GM12878 (cell line): ENCODE measurements at regions not wholly inside any gene's neighbourhood (a gene's known extent, or its start where the extent isn't known, plus 50 kb on each side); places are given as distances from the start of the nearest gene placed in this dataset.

ENCODE experiments used
- ATAC-seq: fragments of 200-7000 bp; cut with Tn5 transposase; 3 replicates; pipeline ENCODE4 v1.9.1; 2020; ENCODE audit warnings: mild to moderate bottlenecking, moderate library complexity
- BruUV-seq: library from RNA; stranded (reverse); fragments of 400-500 nt; replicated peaks from 2 replicates; lab custom pipeline; 2021; lab: Mats Ljungman, UMichigan
- CTCF ChIA-PET: fragments of 300-600 bp; sonication (Branson Sonifier 250); formaldehyde crosslinking; extraction: SDS; loops from one replicate; lab custom pipeline; 2021; ENCODE audit warnings: inconsistent platforms; lab: Yijun Ruan, JAX
- POLR2A ChIA-PET: fragments of 350-600 bp; formaldehyde crosslinking; extraction: SDS; loops from one replicate; lab custom pipeline; 2021; ENCODE audit warnings: inconsistent platforms; lab: Charles Lee
- RAD21 ChIA-PET: fragments of 300-600 bp; sonication (Branson Sonifier 250); formaldehyde crosslinking; loops from one replicate; lab custom pipeline; 2023; ENCODE audit warnings: antibody characterized with exemption; ENCODE audit not compliant: unreplicated experiment; lab: Charles Lee
- SMC1A ChIA-PET: fragments of 300-600 bp; sonication (Branson Sonifier 250); formaldehyde crosslinking; loops from one replicate; lab custom pipeline; 2023; ENCODE audit not compliant: unreplicated experiment, uncharacterized antibody; lab: Charles Lee
- DNase-seq: peaks from one replicate; pipeline ENCODE4 v3.0.0-alpha.2; 2011; ENCODE audit warnings: low read depth, low spot score
- FAIRE-seq: peaks from 3 replicates; lab custom pipeline; 2011; peaks lifted over from hg19 to GRCh38; lab: Jason Lieb, UNC
- H2AFZ ChIP-seq: 2 replicates; pipeline ENCODE4 v1.6.0; 2011; ENCODE audit warnings: low read depth, low read length, control low read depth; ENCODE audit not compliant: control insufficient read depth
- H3K27ac ChIP-seq: 2 replicates; pipeline ENCODE4 v1.5.1; 2011; ENCODE audit warnings: control low read depth; ENCODE audit not compliant: control insufficient read depth, insufficient read depth
- H3K27me3 ChIP-seq, 2 experiments: replicated peaks in 1 of 2; 2 replicates each; pipeline versions ENCODE4 v1.6.0 to v1.6.1; 2011; ENCODE audit warnings: low read length in 1 of 2; ENCODE audit not compliant: control insufficient read depth in 2 of 2, insufficient read depth in 2 of 2
- H3K36me3 ChIP-seq, 2 experiments: 2 replicates each; pipeline ENCODE4 v1.5.1; 2011; ENCODE audit warnings: low read length in 1 of 2; ENCODE audit not compliant: control insufficient read depth in 2 of 2, insufficient read depth in 2 of 2
- H3K4me1 ChIP-seq: 2 replicates; pipeline ENCODE4 v1.6.1; 2011; ENCODE audit warnings: mild to moderate bottlenecking, low read length, moderate library complexity, mixed read lengths; ENCODE audit not compliant: control insufficient read depth, insufficient read depth
- H3K4me2 ChIP-seq: 2 replicates; pipeline ENCODE4 v1.6.0; 2011; ENCODE audit warnings: control low read depth; ENCODE audit not compliant: control insufficient read depth, insufficient read depth
- H3K4me3 ChIP-seq: fragments of 200-600 bp; sonication (generic); 2 replicates; pipeline ENCODE4 v1.5.1; 2016
- H3K79me2 ChIP-seq: 2 replicates; pipeline ENCODE4 v1.6.0; 2011; ENCODE audit warnings: low read length; ENCODE audit not compliant: control insufficient read depth, insufficient read depth
- H3K9ac ChIP-seq: 2 replicates; pipeline ENCODE4 v1.8.0; 2011; ENCODE audit warnings: low read length, control low read depth, mixed read lengths; ENCODE audit not compliant: control insufficient read depth, insufficient read depth
- H3K9me3 ChIP-seq: replicated peaks from 3 replicates; pipeline ENCODE4 v1.5.1; 2011; ENCODE audit warnings: mild to moderate bottlenecking, low read length; ENCODE audit not compliant: control insufficient read depth, insufficient read depth
- H4K20me1 ChIP-seq: 2 replicates; pipeline ENCODE4 v1.6.0; 2011; ENCODE audit not compliant: control insufficient read depth, insufficient read depth
- ATF7 ChIP-seq: fragments of 450-650 bp; IDR thresholded peaks from 2 replicates; pipeline ENCODE4 v1.6.1; 2016; ENCODE audit warnings: low read depth, mild to moderate bottlenecking
- CBX3 ChIP-seq: fragments of 200-600 bp; sonication (generic); IDR thresholded peaks from 2 replicates; pipeline ENCODE4 v1.6.1; 2016; ENCODE audit warnings: low read depth, borderline replicate concordance
- GATAD2B ChIP-seq: fragments of 450-650 bp; conservative IDR thresholded peaks from 2 replicates; pipeline ENCODE4 v1.6.1; 2017; ENCODE audit warnings: low read depth, mild to moderate bottlenecking, moderate library complexity
- KDM1A ChIP-seq: fragments of 200-600 bp; sonication (generic); IDR thresholded peaks from 2 replicates; pipeline ENCODE4 v1.6.1; 2016; ENCODE audit warnings: borderline replicate concordance
- NR2C1 ChIP-seq: fragments of 450-650 bp; IDR thresholded peaks from 2 replicates; pipeline ENCODE4 v1.6.1; 2017; ENCODE audit warnings: antibody characterized with exemption, mild to moderate bottlenecking, moderate library complexity
- NR2F1 ChIP-seq: fragments of 450-650 bp; conservative IDR thresholded peaks from 2 replicates; pipeline ENCODE4 v1.6.1; 2017; ENCODE audit warnings: mild to moderate bottlenecking
- SMC3 ChIP-seq: IDR thresholded peaks from 2 replicates; pipeline ENCODE4 v1.6.1; 2011; ENCODE audit warnings: low read length, improper control_type of control experiment, borderline replicate concordance
- STAT1 ChIP-seq: fragments of 450-650 bp; conservative IDR thresholded peaks from 2 replicates; pipeline ENCODE4 v1.6.1; 2014; ENCODE audit warnings: antibody characterized with exemption, mild to moderate bottlenecking
- ZNF24 ChIP-seq: fragments of 450-650 bp; IDR thresholded peaks from 2 replicates; pipeline ENCODE4 v1.6.1; 2017; ENCODE audit warnings: antibody characterized with exemption, mild to moderate bottlenecking
- ZZZ3 ChIP-seq: IDR thresholded peaks from 2 replicates; pipeline ENCODE4 v1.6.1; 2011; ENCODE audit warnings: low read depth; ENCODE audit not compliant: control insufficient read depth, insufficient read length
- WGBS: methylation state at CpG from one replicate; pipeline ENCODE4 v1.1.6; 2016; ENCODE audit warnings: low lambda C conversion rate; ENCODE audit not compliant: insufficient replicate concordance, insufficient coverage; ENCODE audit errors: missing lambda C conversion rate; 5-methylcytosine and 5-hydroxymethylcytosine counted together
- in situ Hi-C: fragments of 300-500 bp; cut with MboI; formaldehyde crosslinking; loops from 9 replicates; pipeline ENCODE4 v1.14.3; 2018; ENCODE audit warnings: mixed read lengths
- intact Hi-C: fragments of 100-400 bp; cut with micrococcal nuclease; formaldehyde crosslinking; loops from one replicate; pipeline ENCODE4 v1.14.2; 2022; ENCODE audit not compliant: unreplicated experiment
- TF ChIP-seq, protein P1 (sequence below): IDR thresholded peaks from 2 replicates; pipeline ENCODE4 v1.6.1; 2011; ENCODE audit warnings: low read depth, mild to moderate bottlenecking, low read length, moderate library complexity, borderline replicate concordance; ENCODE audit errors: extremely low read depth
- TF ChIP-seq, protein P2 (sequence below): IDR thresholded peaks from 2 replicates; pipeline ENCODE4 v1.6.1; 2012; ENCODE audit warnings: improper control_type of control experiment, low read depth, low read length; ENCODE audit not compliant: insufficient replicate concordance
- TF ChIP-seq, protein P3 (sequence below): fragments of 450-650 bp; IDR thresholded peaks from 2 replicates; pipeline ENCODE4 v1.6.1; 2017; ENCODE audit warnings: mild to moderate bottlenecking, moderate library complexity

DNA sequence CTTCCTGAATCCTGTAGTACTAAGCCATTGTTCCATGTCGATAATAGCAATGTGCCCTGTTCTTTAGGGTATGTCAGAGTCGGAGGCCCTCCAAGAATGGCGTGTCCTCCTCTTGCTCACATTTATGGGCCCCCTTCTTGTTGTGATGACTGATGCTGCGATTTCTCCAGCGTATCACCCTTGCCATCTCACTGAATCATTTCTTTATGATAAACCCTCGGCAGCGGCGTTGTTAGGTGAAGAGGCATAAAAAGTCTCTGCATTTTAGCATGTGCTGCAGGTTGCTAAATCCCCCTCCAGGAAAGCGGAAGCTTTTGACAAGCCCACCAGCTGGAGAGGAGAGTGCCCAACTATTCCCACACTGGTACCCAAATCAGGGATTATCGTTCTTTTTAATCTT is 1045.3 kb downstream of the BRD1 start:
- DNase-seq, result no peak
- Histone ChIP-seq H3K4me1 (no peaks in the 10 kb centered on the region), H2AFZ (no peak overlapping the region), H3K4me2 (no peak overlapping the region), H3K9ac (no peak overlapping the region), H3K4me3 (no peak overlapping the region), H4K20me1 (no peaks in the 10 kb centered on the region), H3K36me3 (no peaks in the 10 kb centered on the region), H3K9me3 (no peaks in the 10 kb centered on the region; the same call in 2 of the 3 replicates), H3K79me2 (no peaks in the 10 kb centered on the region), H3K27me3 (no peaks in the 10 kb centered on the region), H3K27ac (no peak overlapping the region)
- ChIA-PET POLR2A (no interaction called here), CTCF (no interaction called here), RAD21 (no interaction called here), SMC1A (no interaction called here)
- FAIRE-seq, result no peak
- intact Hi-C loops, result no loop called here
- no TSS peak for BruUV-seq
- no peak for TF ChIP-seq GATAD2B
- no peak for TF ChIP-seq NR2C1
- TF ChIP-seq ATF7, result no peak
- TF ChIP-seq STAT1, result no peak
- TF ChIP-seq CBX3, result no peak
- TF ChIP-seq, protein P1, sequence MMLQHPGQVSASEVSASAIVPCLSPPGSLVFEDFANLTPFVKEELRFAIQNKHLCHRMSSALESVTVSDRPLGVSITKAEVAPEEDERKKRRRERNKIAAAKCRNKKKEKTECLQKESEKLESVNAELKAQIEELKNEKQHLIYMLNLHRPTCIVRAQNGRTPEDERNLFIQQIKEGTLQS, result no peak
- TF ChIP-seq, protein P2, sequence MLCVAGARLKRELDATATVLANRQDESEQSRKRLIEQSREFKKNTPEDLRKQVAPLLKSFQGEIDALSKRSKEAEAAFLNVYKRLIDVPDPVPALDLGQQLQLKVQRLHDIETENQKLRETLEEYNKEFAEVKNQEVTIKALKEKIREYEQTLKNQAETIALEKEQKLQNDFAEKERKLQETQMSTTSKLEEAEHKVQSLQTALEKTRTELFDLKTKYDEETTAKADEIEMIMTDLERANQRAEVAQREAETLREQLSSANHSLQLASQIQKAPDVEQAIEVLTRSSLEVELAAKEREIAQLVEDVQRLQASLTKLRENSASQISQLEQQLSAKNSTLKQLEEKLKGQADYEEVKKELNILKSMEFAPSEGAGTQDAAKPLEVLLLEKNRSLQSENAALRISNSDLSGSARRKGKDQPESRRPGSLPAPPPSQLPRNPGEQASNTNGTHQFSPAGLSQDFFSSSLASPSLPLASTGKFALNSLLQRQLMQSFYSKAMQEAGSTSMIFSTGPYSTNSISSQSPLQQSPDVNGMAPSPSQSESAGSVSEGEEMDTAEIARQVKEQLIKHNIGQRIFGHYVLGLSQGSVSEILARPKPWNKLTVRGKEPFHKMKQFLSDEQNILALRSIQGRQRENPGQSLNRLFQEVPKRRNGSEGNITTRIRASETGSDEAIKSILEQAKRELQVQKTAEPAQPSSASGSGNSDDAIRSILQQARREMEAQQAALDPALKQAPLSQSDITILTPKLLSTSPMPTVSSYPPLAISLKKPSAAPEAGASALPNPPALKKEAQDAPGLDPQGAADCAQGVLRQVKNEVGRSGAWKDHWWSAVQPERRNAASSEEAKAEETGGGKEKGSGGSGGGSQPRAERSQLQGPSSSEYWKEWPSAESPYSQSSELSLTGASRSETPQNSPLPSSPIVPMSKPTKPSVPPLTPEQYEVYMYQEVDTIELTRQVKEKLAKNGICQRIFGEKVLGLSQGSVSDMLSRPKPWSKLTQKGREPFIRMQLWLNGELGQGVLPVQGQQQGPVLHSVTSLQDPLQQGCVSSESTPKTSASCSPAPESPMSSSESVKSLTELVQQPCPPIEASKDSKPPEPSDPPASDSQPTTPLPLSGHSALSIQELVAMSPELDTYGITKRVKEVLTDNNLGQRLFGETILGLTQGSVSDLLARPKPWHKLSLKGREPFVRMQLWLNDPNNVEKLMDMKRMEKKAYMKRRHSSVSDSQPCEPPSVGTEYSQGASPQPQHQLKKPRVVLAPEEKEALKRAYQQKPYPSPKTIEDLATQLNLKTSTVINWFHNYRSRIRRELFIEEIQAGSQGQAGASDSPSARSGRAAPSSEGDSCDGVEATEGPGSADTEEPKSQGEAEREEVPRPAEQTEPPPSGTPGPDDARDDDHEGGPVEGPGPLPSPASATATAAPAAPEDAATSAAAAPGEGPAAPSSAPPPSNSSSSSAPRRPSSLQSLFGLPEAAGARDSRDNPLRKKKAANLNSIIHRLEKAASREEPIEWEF, result no peak
- no peak for TF ChIP-seq KDM1A
- no peak for TF ChIP-seq SMC3
- no peak for TF ChIP-seq NR2F1
- TF ChIP-seq, protein P3, sequence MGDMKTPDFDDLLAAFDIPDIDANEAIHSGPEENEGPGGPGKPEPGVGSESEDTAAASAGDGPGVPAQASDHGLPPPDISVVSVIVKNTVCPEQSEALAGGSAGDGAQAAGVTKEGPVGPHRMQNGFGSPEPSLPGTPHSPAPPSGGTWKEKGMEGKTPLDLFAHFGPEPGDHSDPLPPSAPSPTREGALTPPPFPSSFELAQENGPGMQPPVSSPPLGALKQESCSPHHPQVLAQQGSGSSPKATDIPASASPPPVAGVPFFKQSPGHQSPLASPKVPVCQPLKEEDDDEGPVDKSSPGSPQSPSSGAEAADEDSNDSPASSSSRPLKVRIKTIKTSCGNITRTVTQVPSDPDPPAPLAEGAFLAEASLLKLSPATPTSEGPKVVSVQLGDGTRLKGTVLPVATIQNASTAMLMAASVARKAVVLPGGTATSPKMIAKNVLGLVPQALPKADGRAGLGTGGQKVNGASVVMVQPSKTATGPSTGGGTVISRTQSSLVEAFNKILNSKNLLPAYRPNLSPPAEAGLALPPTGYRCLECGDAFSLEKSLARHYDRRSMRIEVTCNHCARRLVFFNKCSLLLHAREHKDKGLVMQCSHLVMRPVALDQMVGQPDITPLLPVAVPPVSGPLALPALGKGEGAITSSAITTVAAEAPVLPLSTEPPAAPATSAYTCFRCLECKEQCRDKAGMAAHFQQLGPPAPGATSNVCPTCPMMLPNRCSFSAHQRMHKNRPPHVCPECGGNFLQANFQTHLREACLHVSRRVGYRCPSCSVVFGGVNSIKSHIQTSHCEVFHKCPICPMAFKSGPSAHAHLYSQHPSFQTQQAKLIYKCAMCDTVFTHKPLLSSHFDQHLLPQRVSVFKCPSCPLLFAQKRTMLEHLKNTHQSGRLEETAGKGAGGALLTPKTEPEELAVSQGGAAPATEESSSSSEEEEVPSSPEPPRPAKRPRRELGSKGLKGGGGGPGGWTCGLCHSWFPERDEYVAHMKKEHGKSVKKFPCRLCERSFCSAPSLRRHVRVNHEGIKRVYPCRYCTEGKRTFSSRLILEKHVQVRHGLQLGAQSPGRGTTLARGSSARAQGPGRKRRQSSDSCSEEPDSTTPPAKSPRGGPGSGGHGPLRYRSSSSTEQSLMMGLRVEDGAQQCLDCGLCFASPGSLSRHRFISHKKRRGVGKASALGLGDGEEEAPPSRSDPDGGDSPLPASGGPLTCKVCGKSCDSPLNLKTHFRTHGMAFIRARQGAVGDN, result no peak
- no peak for TF ChIP-seq ZZZ3
- TF ChIP-seq ZNF24, result no peak
- WGBS, result 37% methylated on average over 10 of the region's 10 CpGs
- ATAC-seq, result no peak
- in situ Hi-C loops, result no loop called here
